Breast epithelium (tissue), 4 donors: ENCODE measurements at regions not wholly inside any gene's neighbourhood (a gene's known extent, or its start where the extent isn't known, plus 50 kb on each side); places are given as distances from the start of the nearest gene placed in this dataset.

Experiments
- DNase-seq, 2 donors: peaks; one replicate each; pipeline ENCODE4 v3.0.0-alpha.2; 2019; ENCODE audit warnings: low spot score in 2 of 2
- H3K27ac ChIP-seq, 2 donors: fragments of 200-600 bp; sonication (generic) in 1 of 2; one replicate each; pipeline ENCODE4 v1.5.1; 2016 to 2019; ENCODE audit warnings: mild to moderate bottlenecking in 1 of 2
- H3K27me3 ChIP-seq, 2 donors: fragments of 200-600 bp; sonication (generic) in 1 of 2; one replicate each; pipeline versions ENCODE4 v1.5.1 to v1.6.0; 2017 to 2019; ENCODE audit warnings: control low read depth in 1 of 2, mild to moderate bottlenecking in 1 of 2
- H3K36me3 ChIP-seq: fragments of 200-600 bp; one replicate; pipeline ENCODE4 v1.5.1; 2019
- H3K4me1 ChIP-seq, 2 donors: fragments of 200-600 bp; sonication (generic); one replicate each; pipeline ENCODE4 v1.5.1; 2016 to 2019; ENCODE audit warnings: control low read depth in 1 of 2
- H3K4me3 ChIP-seq, 3 donors: fragments of 200-600 bp; sonication (generic); 1 replicate in 2 of 3; 2 replicates in 1 of 3; pipeline ENCODE4 v1.5.1; 2016 to 2019; ENCODE audit warnings: mild to moderate bottlenecking in 3 of 3, moderate library complexity in 2 of 3
- H3K9me3 ChIP-seq, 2 donors: fragments of 200-600 bp; sonication (generic) in 1 of 2; one replicate each; pipeline ENCODE4 v1.5.1; 2016 to 2019; ENCODE audit warnings: control low read depth in 1 of 2
- POLR2A ChIP-seq: fragments of 450-650 bp; IDR thresholded peaks from one replicate; pipeline ENCODE4 v1.6.1; 2016; ENCODE audit warnings: antibody characterized with exemption, mild to moderate bottlenecking, moderate library complexity
- POLR2AphosphoS5 ChIP-seq, 3 donors: sonication (generic); formaldehyde crosslinking; IDR thresholded peaks; one replicate each; pipeline ENCODE4 v1.6.1; 2017; ENCODE audit warnings: antibody characterized with exemption in 3 of 3
- intact Hi-C: fragments of 100-400 bp; cut with DNase I; formaldehyde crosslinking; loops from one replicate; pipeline ENCODE4 v1.15.1; 2023; ENCODE audit warnings: low total_unique reads
- TF ChIP-seq, protein P1 (sequence below), 3 donors: fragments of 450-650 bp; IDR thresholded peaks; one replicate each; pipeline ENCODE4 v1.5.1; 2016 to 2017; ENCODE audit warnings: antibody characterized with exemption in 3 of 3, mild to moderate bottlenecking in 3 of 3, moderate library complexity in 3 of 3

DNA sequence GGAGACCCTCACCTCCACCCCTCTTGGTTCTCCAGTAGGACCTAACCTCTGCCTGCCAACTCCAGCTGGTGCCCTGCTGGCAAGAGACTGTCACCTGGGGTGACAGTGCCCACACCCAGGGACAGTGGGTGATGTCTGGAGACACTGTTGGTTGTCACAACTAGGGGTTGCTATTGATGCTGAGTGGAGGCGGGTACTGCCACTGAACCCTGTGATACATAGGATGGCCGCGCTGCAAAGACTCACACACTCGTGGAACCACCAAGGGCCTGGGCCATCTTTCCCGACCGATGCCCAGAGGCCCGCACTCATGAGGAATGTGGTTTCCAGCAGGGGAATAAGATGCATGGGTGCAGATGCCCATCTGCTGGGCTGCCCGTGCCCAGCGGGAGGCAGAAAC lies 143.2 kb downstream of the SHANK2 start:
- H3K36me3 ChIP-seq, result no peaks in the 10 kb centered on the region
- peak in 1 of 2 donors; percentile 22 for DNase-seq
- H3K9me3 ChIP-seq, result no peaks in the 10 kb centered on the region
- H3K4me1 ChIP-seq, result no peaks in the 10 kb centered on the region
- no peak for TF ChIP-seq POLR2AphosphoS5 (IDR thresholded peaks at IDR 0.05)
- no peak for TF ChIP-seq POLR2A
- TF ChIP-seq, protein P1, sequence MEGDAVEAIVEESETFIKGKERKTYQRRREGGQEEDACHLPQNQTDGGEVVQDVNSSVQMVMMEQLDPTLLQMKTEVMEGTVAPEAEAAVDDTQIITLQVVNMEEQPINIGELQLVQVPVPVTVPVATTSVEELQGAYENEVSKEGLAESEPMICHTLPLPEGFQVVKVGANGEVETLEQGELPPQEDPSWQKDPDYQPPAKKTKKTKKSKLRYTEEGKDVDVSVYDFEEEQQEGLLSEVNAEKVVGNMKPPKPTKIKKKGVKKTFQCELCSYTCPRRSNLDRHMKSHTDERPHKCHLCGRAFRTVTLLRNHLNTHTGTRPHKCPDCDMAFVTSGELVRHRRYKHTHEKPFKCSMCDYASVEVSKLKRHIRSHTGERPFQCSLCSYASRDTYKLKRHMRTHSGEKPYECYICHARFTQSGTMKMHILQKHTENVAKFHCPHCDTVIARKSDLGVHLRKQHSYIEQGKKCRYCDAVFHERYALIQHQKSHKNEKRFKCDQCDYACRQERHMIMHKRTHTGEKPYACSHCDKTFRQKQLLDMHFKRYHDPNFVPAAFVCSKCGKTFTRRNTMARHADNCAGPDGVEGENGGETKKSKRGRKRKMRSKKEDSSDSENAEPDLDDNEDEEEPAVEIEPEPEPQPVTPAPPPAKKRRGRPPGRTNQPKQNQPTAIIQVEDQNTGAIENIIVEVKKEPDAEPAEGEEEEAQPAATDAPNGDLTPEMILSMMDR (IDR thresholded peaks at IDR 0.05), result no peak
- intact Hi-C loops, result no loop called here
- H3K4me3 ChIP-seq, result no peak overlapping the region
- no peak overlapping the region for H3K27ac ChIP-seq
- peaks cover 0 to 2% of the 10 kb centered on the region in 2 donors for H3K27me3 ChIP-seq

- H3K36me3 ChIP-seq, result no peaks in the 10 kb centered on the region
- no peaks in the 10 kb centered on the region for H3K4me1 ChIP-seq
- TF ChIP-seq POLR2A, result no peak
- TF ChIP-seq, protein P1 (IDR thresholded peaks at IDR 0.05), result no peak
- TF ChIP-seq POLR2AphosphoS5 (IDR thresholded peaks at IDR 0.05), result no peak
- no peak for DNase-seq
- peaks cover 0 to 2% of the 10 kb centered on the region in 2 donors for H3K27me3 ChIP-seq
- H3K9me3 ChIP-seq, result no peaks in the 10 kb centered on the region
- intact Hi-C loops, result no loop called here
- no peak overlapping the region for H3K4me3 ChIP-seq
- no peak overlapping the region for H3K27ac ChIP-seq
Measured at GRCh38 chr11:71108013-71108865, 144.1 kb downstream of the SHANK2 start.

DNA sequence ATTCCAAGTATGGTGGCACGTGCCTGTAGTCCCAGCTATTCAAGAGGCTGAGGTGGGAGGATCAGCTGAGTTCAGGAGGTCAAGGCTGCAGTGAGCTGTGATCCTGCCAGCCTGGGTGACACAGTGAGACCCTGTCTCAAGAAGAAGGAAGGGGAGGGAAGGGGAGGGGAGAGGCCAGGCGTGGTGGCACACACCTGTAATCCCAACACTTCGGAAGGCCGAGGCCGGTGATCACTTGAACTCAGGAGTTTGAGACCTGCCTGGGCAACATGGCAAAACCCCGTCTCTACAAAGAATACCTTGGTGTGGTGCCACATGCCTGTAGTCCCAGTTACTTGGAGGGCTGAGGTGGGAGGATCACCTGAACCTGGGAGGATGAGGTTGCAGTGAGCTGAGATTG lies 145.7 kb downstream of the SHANK2 start:
- peak in 1 of 2 donors; percentile 38 for DNase-seq
- no peaks in the 10 kb centered on the region for H3K36me3 ChIP-seq
- no peaks in the 10 kb centered on the region for H3K4me1 ChIP-seq
- H3K27ac ChIP-seq, result no peak overlapping the region
- TF ChIP-seq POLR2AphosphoS5 (IDR thresholded peaks at IDR 0.05), result no peak
- intact Hi-C loops, result no loop called here
- H3K27me3 ChIP-seq, result peaks cover 0 to 2% of the 10 kb centered on the region in 2 donors
- H3K9me3 ChIP-seq, result no peaks in the 10 kb centered on the region
- no peak overlapping the region for H3K4me3 ChIP-seq

DNA sequence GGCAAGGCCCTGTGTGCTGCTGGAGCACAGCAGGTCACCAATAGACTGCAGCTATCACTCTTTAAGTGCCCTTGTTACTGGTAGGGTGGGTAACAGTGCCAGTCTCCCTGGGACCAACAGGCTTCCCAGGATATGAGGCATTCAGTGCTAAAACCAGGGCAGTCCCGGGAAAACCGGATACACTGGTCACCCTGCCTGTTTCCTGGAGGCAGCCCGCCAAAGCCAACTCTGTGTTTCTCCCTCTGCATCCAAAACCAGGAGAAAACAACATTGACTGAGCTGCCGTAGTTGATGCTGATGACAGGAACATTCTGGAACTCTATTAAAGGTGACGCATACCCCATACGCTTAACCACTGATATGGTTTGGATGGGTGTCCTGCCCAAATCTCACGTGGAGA lies 149.1 kb downstream of the SHANK2 start:
- TF ChIP-seq, protein P1 (IDR thresholded peaks at IDR 0.05), result no peak
- no peak for TF ChIP-seq POLR2A
- peak in 1 of 3 donors; percentile 42 for TF ChIP-seq POLR2AphosphoS5 (IDR thresholded peaks at IDR 0.05)
- intact Hi-C loops, result no loop called here
- no peaks in the 10 kb centered on the region for H3K36me3 ChIP-seq
- peak; percentile 77 to 84 for DNase-seq
- no peaks in the 10 kb centered on the region for H3K27me3 ChIP-seq
- no peaks in the 10 kb centered on the region for H3K9me3 ChIP-seq
- H3K4me3 ChIP-seq, result no peak overlapping the region
- H3K27ac ChIP-seq, result peak overlapping the region; percentile 85 to 89
- H3K4me1 ChIP-seq, result no peaks in the 10 kb centered on the region

DNA sequence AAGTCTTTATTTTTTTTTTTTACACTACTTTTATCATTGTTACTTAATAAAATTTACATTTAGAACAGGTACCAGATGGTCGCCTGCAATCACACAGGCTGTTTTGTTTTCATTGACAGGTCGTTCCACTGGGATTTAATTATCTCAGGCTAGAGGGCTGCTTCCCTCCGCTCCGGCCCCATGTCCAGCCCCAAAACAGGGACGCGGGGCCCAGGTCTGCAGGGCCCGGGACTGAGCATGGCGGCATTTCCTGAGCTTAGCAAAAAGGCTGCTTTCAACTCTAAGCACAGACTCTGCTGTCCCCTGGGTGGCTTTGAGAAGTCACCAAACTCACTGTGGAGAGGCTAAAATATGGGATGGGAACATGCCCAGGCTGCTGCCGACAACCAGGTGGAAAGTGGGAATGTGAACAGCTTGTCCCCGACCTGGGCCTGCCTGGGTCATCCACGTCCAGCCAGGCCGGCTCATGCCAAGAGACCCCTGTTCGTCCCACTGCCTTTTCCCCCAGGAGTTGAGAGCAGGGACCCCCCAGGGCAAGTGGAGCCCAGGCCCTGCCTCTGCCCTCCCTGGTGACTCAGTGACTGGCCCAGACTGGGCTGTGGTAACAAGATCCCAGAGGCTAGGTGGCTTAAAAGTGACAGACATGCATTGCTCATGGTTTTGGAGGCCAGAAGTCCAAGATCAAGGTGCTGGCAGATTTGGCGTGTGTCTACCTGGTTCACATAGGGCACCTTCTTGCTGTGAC lies 150.0 kb downstream of the SHANK2 start:
- Histone ChIP-seq H3K36me3 (no peaks in the 10 kb centered on the region), H3K4me3 (no peak overlapping the region), H3K4me1 (no peaks in the 10 kb centered on the region), H3K27me3 (no peaks in the 10 kb centered on the region), H3K9me3 (no peaks in the 10 kb centered on the region), H3K27ac (peak overlapping the region; percentile 85 to 89)
- TF ChIP-seq POLR2A, result no peak
- TF ChIP-seq POLR2AphosphoS5 (IDR thresholded peaks at IDR 0.05), result no peak
- TF ChIP-seq, protein P1 (IDR thresholded peaks at IDR 0.05), result no peak
- peak in 1 of 2 donors; percentile 49 for DNase-seq
- intact Hi-C loops, result no loop called here
